ENCODE measurements at regions not wholly inside any gene's neighbourhood (a gene's known extent, or its start where the extent isn't known, plus 50 kb on each side); places are given as distances from the start of the nearest gene placed in this dataset.

- no peak for DNase-seq
Measured at GRCh38 chr13:73268306-73268705, 209.5 kb downstream of the KLF5 start.

GRCh38 chr13:73266640-73267180, 207.9 kb downstream of the KLF5 start:
- no peak for DNase-seq

GRCh38 chr13:73262862-73263627, 204.2 kb downstream of the KLF5 start:
- DNase-seq: no peak

- DNase-seq: no peak
Measured at GRCh38 chr13:73261739-73262216, 203.0 kb downstream of the KLF5 start.

- no peak for DNase-seq
Measured at GRCh38 chr13:73259061-73260017, 200.5 kb downstream of the KLF5 start.

- no peak for DNase-seq
Measured at GRCh38 chr13:73258406-73258805, 199.6 kb downstream of the KLF5 start.

- no peak for DNase-seq
Measured at GRCh38 chr13:73254827-73255226, 196.0 kb downstream of the KLF5 start.

- DNase-seq: no peak
Measured at GRCh38 chr13:73251626-73252265, 192.9 kb downstream of the KLF5 start.

GRCh38 chr13:73250061-73250460, 191.3 kb downstream of the KLF5 start:
- DNase-seq: no peak

GRCh38 chr13:73248711-73249580, 190.1 kb downstream of the KLF5 start:
- no peak for DNase-seq

- DNase-seq: no peak
Measured at GRCh38 chr13:73248154-73248553, 189.3 kb downstream of the KLF5 start.

- no peak for DNase-seq
Measured at GRCh38 chr13:73245246-73245645, 186.4 kb downstream of the KLF5 start.

- DNase-seq: no peak
Measured at GRCh38 chr13:73244467-73244866, 185.7 kb downstream of the KLF5 start.

- no peak for DNase-seq
Measured at GRCh38 chr13:73242515-73243015, 183.8 kb downstream of the KLF5 start.

- no peak for DNase-seq
Measured at GRCh38 chr13:73240193-73240592, 181.4 kb downstream of the KLF5 start.

- DNase-seq: peak in 10 of 51 donors; percentile 1 to 21 (median 4)
Measured at GRCh38 chr13:73235385-73235784, 176.6 kb downstream of the KLF5 start.

GRCh38 chr13:73231471-73231870, 172.7 kb downstream of the KLF5 start:
- DNase-seq: no peak

GRCh38 chr13:73230716-73231115, 171.9 kb downstream of the KLF5 start:
- DNase-seq: no peak

GRCh38 chr13:73228546-73228945, 169.7 kb downstream of the KLF5 start:
- no peak for DNase-seq

GRCh38 chr13:73225990-73226389, 167.2 kb downstream of the KLF5 start:
- DNase-seq: no peak
